HG02623 (cell line): ENCODE measurements at regions not wholly inside any gene's neighbourhood (a gene's known extent, or its start where the extent isn't known, plus 50 kb on each side); places are given as distances from the start of the nearest gene placed in this dataset.
"Not testable (repeated sequence)": the region's sequence is repeated elsewhere in the genome, so short reads cannot be mapped to it uniquely, and the experiment has no call there.

ENCODE experiments used
- ATAC-seq: cut with Tn5 transposase; IDR thresholded peaks from one replicate; pipeline ENCODE4 v1.9.1; 2021; ENCODE audit warnings: moderate library complexity; ENCODE audit not compliant: unreplicated experiment

GRCh38 chr4:58075724-58076123, 965.5 kb upstream of the IGFBP7 start:
- no peak for ATAC-seq

DNA sequence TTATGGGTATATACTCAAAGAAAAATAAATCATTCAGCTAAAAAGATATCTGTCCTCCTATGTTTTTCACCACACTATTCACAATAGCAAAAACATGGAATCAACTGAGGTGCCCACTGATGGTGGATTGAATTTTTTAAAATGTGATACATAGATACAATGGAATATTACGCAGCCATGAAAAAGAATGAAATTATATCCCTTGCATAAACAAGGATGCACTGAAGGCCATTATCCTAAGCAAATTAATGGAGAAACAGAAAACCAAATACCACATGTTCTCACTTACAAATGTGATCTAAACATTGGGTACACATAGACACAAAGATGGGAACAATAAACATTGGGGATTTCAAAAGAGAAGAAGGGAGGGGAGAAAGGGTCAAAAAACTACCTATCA, 964.2 kb upstream of the IGFBP7 start:
- no peak for ATAC-seq

- no peak for ATAC-seq
Measured at GRCh38 chr4:58070726-58071125, 960.5 kb upstream of the IGFBP7 start.

DNA sequence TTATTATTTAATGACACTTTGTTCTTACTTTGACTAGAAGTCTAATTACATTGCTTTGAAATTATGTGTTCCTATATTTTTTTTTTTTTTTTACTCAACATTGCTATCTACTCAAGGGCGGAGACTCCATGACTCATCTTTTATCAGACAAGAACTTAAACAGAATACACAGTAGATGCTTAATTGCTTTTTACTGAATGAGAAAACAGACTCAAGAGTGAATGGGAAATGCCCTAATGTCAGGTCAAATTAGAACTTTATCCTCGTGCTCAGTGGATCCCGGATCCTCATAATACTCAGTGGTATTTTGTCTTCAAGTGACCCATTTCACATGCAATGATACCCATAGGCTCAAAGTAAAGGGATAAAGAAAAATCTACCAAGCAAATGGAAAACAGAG, 954.5 kb upstream of the IGFBP7 start:
- ATAC-seq = no peak

- ATAC-seq = no peak
Measured at GRCh38 chr4:58063404-58064160, 953.4 kb upstream of the IGFBP7 start.

GRCh38 chr4:58061967-58062366, 951.8 kb upstream of the IGFBP7 start:
- ATAC-seq = no peak

- ATAC-seq = no peak
Measured at GRCh38 chr4:58050439-58050838, 940.3 kb upstream of the IGFBP7 start.

- ATAC-seq = no peak
Measured at GRCh38 chr4:58048491-58048890, 938.3 kb upstream of the IGFBP7 start.

DNA sequence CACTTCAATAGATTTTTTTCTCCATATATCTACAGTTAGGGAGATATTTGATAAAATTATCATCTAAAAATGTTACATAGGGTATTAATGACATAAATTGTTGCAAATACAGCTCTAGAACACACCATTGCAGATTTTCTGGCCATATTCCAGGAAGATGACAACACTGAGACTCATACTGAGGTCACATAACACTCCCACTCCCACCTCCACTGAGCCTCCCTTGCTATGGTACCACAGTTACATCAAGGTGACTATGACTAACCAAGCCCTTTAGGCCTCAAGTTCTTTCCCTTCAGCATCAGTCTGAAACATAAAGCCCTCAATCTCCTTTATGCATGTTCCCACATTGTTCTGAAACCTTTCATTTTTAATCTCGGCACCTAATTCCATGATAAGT, 932.0 kb upstream of the IGFBP7 start:
- ATAC-seq = no peak

DNA sequence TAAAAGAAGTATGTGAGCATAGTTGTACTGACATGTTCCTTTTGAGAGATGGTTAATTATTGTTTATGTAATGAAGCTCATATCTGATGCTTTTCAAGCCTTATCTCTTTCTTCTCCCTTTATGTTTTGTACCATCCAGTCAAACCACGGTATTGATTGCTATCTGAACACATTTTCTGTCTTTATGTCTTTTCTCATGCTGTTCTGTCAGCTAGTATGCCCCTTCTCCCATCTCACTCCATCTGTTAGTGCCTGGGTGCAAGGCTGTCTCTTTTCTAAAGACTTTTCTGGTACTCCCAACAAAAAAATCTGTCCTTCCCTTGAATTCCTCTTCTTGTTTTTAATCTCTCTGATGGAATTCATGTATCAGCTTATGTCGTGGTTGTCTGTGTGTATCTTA, 883.8 kb upstream of the IGFBP7 start:
- ATAC-seq = no peak

GRCh38 chr4:57989430-57989829, 879.2 kb upstream of the IGFBP7 start:
- ATAC-seq = no peak

- ATAC-seq = no peak
Measured at GRCh38 chr4:57985161-57985560, 875.0 kb upstream of the IGFBP7 start.

GRCh38 chr4:57981123-57981522, 870.9 kb upstream of the IGFBP7 start:
- ATAC-seq = no peak

DNA sequence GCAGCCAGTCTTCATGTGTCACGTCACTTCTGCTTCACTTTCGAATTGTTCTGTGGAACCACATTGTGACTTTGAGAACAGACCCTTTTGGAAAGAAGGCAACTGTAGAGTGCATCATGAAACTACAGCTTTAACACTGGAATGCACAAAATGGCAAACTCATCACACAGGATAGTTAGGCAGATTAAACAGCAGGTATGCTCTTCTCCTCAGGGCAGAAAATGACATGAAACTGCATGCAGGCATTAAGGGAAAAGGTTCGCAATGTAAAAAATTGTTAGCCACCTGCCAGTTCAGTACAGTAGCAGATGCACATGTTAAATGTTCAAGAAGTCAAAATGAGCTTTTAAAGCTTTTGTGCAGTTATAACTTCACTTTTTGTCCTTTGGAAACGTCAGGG, 864.6 kb upstream of the IGFBP7 start:
- no peak for ATAC-seq

DNA sequence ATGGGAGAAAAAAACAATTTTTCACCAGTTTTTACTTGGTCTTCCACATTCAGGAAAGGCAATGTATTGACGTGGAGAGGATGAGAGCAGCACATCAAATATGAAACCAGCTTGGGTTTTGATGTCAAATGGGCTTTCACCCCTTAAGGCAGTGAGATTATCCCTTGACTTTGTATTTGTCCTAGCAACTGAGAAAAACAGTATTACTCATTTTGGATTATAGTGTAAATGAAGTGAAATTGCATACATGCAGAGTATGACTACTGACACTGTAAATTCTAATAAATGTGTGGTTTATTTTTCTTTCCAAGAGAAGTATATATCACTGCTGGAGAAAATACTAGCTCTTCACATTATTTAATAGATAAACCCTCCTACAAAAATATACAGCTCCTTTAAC, 863.6 kb upstream of the IGFBP7 start:
- no peak for ATAC-seq

- no peak for ATAC-seq
Measured at GRCh38 chr4:57971261-57971660, 861.1 kb upstream of the IGFBP7 start.

DNA sequence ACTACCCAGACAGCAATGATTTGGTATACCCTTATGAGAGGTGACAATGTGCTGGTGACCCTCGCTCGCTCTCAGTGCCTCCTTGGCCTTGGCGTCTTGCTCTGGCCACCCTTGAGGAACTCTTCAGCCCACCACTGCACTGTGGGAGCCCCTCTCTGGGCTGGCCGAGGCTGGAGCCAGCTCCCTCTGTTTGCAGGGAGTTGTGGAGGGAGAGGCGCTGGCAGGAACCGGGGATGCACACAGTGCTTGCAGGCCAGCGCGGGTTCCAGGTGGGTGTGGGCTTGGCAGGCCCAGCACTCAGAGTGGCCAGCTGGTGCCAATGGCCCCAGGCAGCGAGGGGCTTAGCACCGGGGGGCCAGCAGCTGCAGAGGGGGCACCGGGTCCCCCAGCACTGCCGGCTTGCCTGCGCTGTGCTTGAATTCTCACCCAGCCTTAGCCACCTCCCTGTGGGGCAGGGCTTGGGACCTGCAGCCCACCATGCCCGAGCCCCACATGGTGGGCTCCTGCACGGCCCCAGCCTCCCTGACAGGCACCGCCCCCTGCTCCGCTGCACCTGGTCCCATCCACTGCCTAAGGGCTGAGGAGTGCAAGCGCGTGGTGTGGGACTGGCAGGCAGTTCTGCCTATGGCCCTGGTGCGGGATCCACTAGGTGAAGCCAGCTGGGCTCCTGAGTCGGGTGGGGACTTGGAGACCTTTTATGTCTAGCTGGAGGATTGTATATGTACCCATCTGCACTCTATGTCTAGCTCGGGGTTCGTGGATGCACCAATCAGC, 857.0 kb upstream of the IGFBP7 start:
- no peak for ATAC-seq

DNA sequence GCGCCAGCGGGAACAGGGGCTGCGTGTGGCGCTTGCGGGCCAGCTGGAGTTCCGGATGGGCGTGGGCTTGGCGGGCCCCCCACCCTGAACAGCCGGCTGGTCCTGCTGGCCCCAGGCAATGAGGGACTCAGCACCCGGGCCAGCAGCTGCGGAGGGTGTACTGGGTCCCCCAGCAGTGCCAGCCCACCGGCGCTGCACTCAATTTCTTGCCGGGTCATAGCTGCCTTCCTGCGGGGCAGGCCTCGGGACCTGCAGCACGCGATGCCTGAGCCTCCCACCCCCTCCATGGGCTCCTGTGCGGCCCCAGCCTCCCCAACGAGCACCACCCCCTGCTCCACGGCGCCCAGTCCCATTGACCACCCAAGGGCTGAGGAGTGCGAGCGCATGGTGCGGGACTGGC, 855.2 kb upstream of the IGFBP7 start:
- not testable (repeated sequence) for ATAC-seq

DNA sequence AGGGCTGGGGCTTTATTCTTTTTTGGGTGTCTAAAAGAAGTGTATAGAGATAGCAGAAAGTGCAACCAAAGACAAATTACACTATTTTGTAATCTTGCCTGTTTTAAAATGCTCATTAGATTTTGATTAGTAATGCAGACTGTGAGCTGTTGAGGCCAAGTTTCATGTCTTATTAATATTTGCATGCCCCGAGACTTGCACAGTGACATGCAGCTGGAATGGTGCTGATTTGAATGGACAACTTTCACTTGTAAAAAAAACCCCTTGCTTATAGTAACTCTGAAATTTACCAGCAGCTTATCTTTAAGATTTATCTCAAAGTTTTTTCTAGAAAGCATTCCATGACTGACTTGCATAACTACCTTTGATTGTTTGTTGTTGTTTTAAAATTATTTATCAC, 835.1 kb upstream of the IGFBP7 start:
- no peak for ATAC-seq

DNA sequence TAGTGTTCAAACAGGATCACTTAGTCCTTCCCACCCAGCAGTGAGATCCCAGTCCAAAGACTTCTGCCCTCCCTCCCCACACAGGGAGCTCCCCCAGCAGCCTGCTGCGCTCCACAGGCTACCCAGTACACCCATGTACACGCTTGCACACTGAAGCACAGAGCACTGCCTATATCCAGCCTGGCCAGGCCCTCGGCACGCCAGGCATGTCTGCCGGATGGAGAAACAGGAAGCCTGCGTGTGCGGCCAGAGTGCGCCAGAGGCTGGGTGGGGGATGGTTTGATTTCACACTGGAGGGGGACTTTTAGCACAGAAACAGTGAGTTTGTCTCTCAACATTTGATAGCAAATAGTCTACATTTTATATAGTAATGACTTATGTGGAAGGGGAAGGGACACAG, 833.5 kb upstream of the IGFBP7 start:
- no peak for ATAC-seq

- not testable (repeated sequence) for ATAC-seq
Measured at GRCh38 chr4:57937326-57937725, 827.1 kb upstream of the IGFBP7 start.

DNA sequence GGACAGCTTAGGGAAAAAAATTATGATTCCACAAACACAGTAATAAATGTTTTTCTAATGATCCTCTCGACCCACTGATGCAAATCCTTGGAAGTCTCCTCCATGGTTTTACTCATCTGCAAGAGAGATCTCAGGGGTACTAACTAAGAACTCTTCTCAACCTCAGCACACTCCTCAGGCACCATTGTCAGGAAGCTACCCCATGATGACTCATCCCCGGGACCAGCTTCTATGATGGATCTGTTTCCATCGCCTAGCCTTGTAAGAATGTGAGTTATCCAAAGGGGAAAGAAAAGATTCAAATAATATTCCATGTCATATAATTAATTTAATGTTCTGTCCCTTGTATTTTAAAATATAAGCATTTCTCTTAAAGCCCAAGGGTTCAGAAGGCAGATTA, 816.1 kb upstream of the IGFBP7 start:
- ATAC-seq = no peak

- no peak for ATAC-seq
Measured at GRCh38 chr4:57924951-57925350, 814.8 kb upstream of the IGFBP7 start.
